GM12878 (cell line): ENCODE measurements at regions not wholly inside any gene's neighbourhood (a gene's known extent, or its start where the extent isn't known, plus 50 kb on each side); places are given as distances from the start of the nearest gene placed in this dataset.

Source experiments
- CBX3 ChIP-seq: fragments of 200-600 bp; sonication (generic); IDR thresholded peaks from 2 replicates; pipeline ENCODE4 v1.6.1; 2016; ENCODE audit warnings: low read depth, borderline replicate concordance
- CHD1 ChIP-seq: IDR thresholded peaks from 2 replicates; pipeline ENCODE4 v1.6.1; 2012; ENCODE audit warnings: low read depth, low read length, improper control_type of control experiment
- CTCF ChIP-seq, 3 experiments: IDR thresholded peaks in 2 of 3; conservative IDR thresholded peaks in 1 of 3; 2 replicates each; pipeline ENCODE4 v1.5.1; 2011; ENCODE audit warnings: low read depth in 3 of 3, low read length in 3 of 3, mild to moderate bottlenecking in 3 of 3, control low read depth in 2 of 3, moderate library complexity in 2 of 3, inconsistent platforms in 1 of 3, mixed read lengths in 1 of 3; ENCODE audit not compliant: control insufficient read depth in 2 of 3, insufficient read depth in 1 of 3; ENCODE audit errors: extremely low read depth in 1 of 3
- E2F4 ChIP-seq: IDR thresholded peaks from 2 replicates; pipeline ENCODE4 v1.6.1; 2012; ENCODE audit warnings: low read depth, low read length, improper control_type of control experiment
- KDM1A ChIP-seq: fragments of 200-600 bp; sonication (generic); IDR thresholded peaks from 2 replicates; pipeline ENCODE4 v1.6.1; 2016; ENCODE audit warnings: borderline replicate concordance
- POU2F2 ChIP-seq: IDR thresholded peaks from 3 replicates; pipeline ENCODE4 v1.6.1; 2011; ENCODE audit warnings: low read depth, mild to moderate bottlenecking, low read length, borderline replicate concordance
- SPI1 ChIP-seq: IDR thresholded peaks from 2 replicates; pipeline ENCODE4 v1.6.1; 2011; ENCODE audit warnings: low read depth, mild to moderate bottlenecking, low read length, moderate library complexity, borderline replicate concordance; ENCODE audit not compliant: insufficient read depth
- TCF3 ChIP-seq: IDR thresholded peaks from 2 replicates; pipeline ENCODE4 v1.6.1; 2012; ENCODE audit warnings: low read depth, mild to moderate bottlenecking, low read length, borderline replicate concordance; ENCODE audit not compliant: insufficient read depth
- YBX1 ChIP-seq: fragments of 450-650 bp; IDR thresholded peaks from 2 replicates; pipeline ENCODE4 v1.6.1; 2016; ENCODE audit warnings: antibody characterized with exemption
- ZNF384 ChIP-seq: IDR thresholded peaks from 2 replicates; pipeline ENCODE4 v1.6.1; 2012; ENCODE audit warnings: low read depth, mild to moderate bottlenecking, low read length, improper control_type of control experiment, borderline replicate concordance

- TF ChIP-seq CBX3 (no peak), POU2F2 (no peak), CTCF (IDR thresholded peaks at IDR 0.05 in 2 of 3, conservative IDR thresholded peaks at IDR 0.05 in 1 of 3; ENCODE audit: control insufficient read depth in 2 of 3, extremely low read depth in 1 of 3, insufficient read depth in 1 of 3, low read depth in 3 of 3, low read length in 3 of 3) (no peak), SPI1 (no peak), KDM1A (no peak), E2F4 (no peak), ZNF384 (no peak), TCF3 (no peak), YBX1 (no peak), CHD1 (no peak)
Measured at GRCh38 chr15:29511663-29512062, 242.0 kb upstream of the NSMCE3 start.
